Amniotic epithelial cell (primary cell): ENCODE measurements at regions not wholly inside any gene's neighbourhood (a gene's known extent, or its start where the extent isn't known, plus 50 kb on each side); places are given as distances from the start of the nearest gene placed in this dataset.

Experiments used
- DNase-seq: peaks from one replicate; pipeline ENCODE4 v3.0.0-alpha.2; 2010; ENCODE audit warnings: low read depth

GRCh38 chr3:66692042-66692765 is 191.4 kb upstream of the LRIG1 start:
- DNase-seq: no peak

GRCh38 chr3:66692766-66693150 is 191.9 kb upstream of the LRIG1 start:
- DNase-seq: no peak

- DNase-seq: peak; percentile 11
Measured at GRCh38 chr3:66693461-66694031, 192.7 kb upstream of the LRIG1 start.

GRCh38 chr3:66702126-66702525 is 201.3 kb upstream of the LRIG1 start:
- peak; percentile 24 for DNase-seq

GRCh38 chr3:66703501-66703900 is 202.7 kb upstream of the LRIG1 start:
- peak; percentile 39 for DNase-seq

- DNase-seq: no peak
Measured at GRCh38 chr3:66705076-66705475, 204.3 kb upstream of the LRIG1 start.

- DNase-seq: no peak
Measured at GRCh38 chr3:66706890-66707289, 206.1 kb upstream of the LRIG1 start.

GRCh38 chr3:66709532-66709931 is 208.7 kb upstream of the LRIG1 start:
- DNase-seq: no peak

- DNase-seq: no peak
Measured at GRCh38 chr3:66712210-66712609, 211.4 kb upstream of the LRIG1 start.

GRCh38 chr3:66713921-66714320 is 213.1 kb upstream of the LRIG1 start:
- DNase-seq: no peak

- peak; percentile 22 for DNase-seq
Measured at GRCh38 chr3:66715806-66716205, 215.0 kb upstream of the LRIG1 start.

- DNase-seq: no peak
Measured at GRCh38 chr3:66717806-66718205, 217.0 kb upstream of the LRIG1 start.

GRCh38 chr3:66719796-66720356 is 219.1 kb upstream of the LRIG1 start:
- DNase-seq: no peak

GRCh38 chr3:66720508-66720907 is 219.7 kb upstream of the LRIG1 start:
- DNase-seq: no peak

- peak; percentile 16 for DNase-seq
Measured at GRCh38 chr3:66722675-66723074, 221.9 kb upstream of the LRIG1 start.

GRCh38 chr3:66723231-66723630 is 222.4 kb upstream of the LRIG1 start:
- no peak for DNase-seq

- DNase-seq: no peak
Measured at GRCh38 chr3:66729687-66730393, 229.0 kb upstream of the LRIG1 start.

- DNase-seq: peak; percentile 49
Measured at GRCh38 chr3:66738625-66739365, 238.0 kb upstream of the LRIG1 start.

GRCh38 chr3:66740260-66740659 is 239.4 kb upstream of the LRIG1 start:
- DNase-seq: no peak

GRCh38 chr3:66744521-66744920 is 243.7 kb upstream of the LRIG1 start:
- DNase-seq: no peak

GRCh38 chr3:66744986-66745385 is 244.2 kb upstream of the LRIG1 start:
- DNase-seq: no peak

GRCh38 chr3:66747261-66747660 is 246.4 kb upstream of the LRIG1 start:
- DNase-seq: no peak
